ENCODE measurements at regions not wholly inside any gene's neighbourhood (a gene's known extent, or its start where the extent isn't known, plus 50 kb on each side); places are given as distances from the start of the nearest gene placed in this dataset.

GRCh38 chr11:69413015-69413801 is 68.3 kb upstream of the LINC01488 start (continued):
- TF ChIP-seq CHD7 (IDR thresholded peaks at IDR 0.05; ENCODE audit: insufficient replicate concordance, low read length) = no peak
- TF ChIP-seq CEBPB (IDR thresholded peaks at IDR 0.05; ENCODE audit: low read depth, low read length) = peak; percentile 26; the same call in 1 of the 2 replicates

All from H1 (cell line).